HG02981 (cell line): ENCODE measurements at regions not wholly inside any gene's neighbourhood (a gene's known extent, or its start where the extent isn't known, plus 50 kb on each side); places are given as distances from the start of the nearest gene placed in this dataset.

Source experiments
- ATAC-seq: cut with Tn5 transposase; IDR thresholded peaks from one replicate; pipeline ENCODE4 v1.9.1; 2021; ENCODE audit warnings: mild to moderate bottlenecking, moderate library complexity; ENCODE audit not compliant: unreplicated experiment

DNA sequence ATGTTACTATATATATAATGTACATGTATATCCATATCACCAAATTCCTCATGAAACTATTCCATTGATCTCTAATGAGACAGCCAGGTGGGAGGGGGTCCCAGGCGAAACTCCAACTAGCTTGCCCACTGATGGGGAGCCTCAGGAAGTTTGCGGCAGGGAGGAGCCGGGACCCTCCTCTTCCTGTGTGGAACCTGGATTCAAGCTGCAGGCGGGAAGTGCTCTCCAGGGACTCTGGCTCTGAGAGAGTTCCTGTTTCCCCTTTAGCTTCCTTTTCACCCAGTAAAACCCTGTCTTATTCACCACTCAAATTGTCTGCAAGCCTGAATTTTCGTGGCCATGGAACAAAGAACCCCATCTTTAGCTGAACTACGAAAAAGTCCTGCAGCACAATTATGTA, 152.2 kb downstream of the OPN5 start:
- ATAC-seq: no peak

DNA sequence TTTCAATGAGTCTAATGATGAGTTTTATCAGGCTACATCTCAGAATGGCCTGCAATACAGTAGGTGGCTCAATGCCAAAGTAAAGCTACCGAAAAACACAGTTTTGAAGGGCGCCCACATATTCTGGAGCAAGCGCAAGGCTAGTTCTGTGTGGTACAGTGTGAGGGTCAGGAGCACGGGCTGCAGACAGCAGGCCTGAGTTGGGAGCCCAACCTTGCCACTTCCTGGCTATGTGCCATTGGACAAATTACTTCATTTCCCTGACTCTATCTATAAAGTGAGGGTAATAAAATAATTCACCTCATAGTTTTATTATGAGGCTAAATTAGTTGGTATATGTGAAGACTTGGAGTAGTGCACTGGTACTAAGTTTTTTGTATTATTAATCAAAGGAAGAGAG, 150.7 kb downstream of the OPN5 start:
- no peak for ATAC-seq

DNA sequence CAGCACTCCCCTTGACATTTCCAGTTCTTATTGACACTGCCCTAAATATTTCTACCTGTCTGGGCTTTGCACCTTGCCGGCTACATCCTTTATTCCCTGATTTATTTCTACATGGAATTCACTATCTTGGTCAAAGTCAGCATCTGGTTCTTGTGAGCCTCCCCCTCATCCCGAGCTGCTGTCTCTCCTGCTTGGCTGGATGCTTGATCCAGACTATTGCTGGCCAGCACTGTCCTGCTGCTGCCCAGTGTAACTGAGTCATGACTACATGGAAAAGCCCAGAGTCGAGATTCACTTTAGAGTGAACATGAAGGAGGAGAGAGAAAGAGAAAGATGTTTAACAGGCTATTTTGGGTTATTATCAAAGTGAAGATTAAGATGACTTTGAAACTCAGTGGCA, 142.2 kb downstream of the OPN5 start:
- no peak for ATAC-seq

DNA sequence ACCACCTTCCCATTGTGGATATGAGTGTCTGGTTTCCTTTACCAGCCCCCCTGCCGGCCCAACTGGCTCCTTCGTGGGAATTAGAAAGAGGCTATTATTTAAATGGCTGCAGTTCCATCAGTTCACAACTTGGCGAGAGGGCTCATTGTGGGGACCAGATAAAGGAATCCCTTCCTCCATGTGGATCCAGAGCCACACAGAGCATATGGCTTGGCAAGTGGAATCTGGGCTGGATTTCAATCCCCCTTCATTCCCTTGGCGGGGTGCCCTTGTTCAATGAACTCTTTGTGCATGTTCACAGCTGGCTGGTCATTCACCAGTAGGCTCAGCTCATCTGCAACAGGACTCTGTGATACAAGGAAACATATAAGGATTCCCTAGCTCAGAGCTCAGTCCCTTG, 140.6 kb downstream of the OPN5 start:
- no peak for ATAC-seq

DNA sequence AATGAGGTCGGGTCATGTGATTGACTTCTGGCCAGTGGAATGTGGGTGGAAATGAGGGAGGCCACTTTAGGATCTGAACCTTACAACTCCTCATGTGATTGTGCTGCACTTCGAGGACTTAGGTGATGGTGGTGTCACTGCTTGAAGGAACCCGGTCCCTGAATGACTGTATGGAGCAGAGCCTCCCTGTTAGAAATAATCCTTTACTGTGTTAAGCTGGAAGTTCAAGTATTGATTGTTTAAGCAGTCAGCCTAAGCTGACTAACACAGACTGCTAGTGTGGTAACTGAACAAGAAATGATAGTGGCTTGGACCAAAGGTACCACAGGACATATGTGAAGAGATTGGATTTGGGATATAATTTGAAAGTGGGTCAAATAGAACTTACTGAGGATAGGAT, 138.0 kb downstream of the OPN5 start:
- ATAC-seq: no peak

DNA sequence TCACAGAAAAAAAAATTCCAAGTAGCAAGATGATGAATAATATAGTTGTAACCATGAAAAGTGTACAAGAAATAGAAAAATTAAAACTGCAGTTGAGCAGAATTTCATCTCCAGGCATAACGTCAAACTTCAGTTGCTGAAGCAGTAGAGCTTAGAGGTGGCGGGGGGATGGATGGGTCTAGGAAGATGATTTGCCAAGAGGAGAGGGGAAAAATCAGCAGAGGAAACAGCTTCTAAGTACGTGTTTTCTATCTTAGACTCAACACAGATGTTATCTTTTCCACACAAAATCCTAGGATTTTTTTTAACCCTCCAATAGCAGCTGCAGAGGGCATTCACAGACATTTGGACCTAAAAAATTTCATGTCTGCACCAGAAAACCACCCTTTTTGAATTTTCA, 136.0 kb downstream of the OPN5 start:
- no peak for ATAC-seq

DNA sequence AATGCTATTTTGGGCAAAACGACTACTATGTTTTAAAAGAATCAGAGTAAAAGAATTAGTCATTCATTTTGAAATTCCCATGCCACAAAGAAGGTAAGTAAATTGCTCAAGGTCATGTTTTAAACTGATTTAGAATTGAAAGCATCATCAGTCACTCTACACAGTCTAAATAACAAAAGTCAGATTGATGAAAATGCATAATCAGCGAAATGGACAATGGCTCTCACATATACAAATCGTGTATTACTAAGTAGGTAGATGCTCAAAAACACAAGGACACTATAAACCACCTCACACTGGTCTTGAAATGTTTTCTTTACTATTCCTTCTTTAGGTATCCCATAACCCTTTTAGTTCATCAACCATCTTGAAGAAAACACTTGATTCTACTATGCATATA, 135.4 kb downstream of the OPN5 start:
- ATAC-seq: no peak

DNA sequence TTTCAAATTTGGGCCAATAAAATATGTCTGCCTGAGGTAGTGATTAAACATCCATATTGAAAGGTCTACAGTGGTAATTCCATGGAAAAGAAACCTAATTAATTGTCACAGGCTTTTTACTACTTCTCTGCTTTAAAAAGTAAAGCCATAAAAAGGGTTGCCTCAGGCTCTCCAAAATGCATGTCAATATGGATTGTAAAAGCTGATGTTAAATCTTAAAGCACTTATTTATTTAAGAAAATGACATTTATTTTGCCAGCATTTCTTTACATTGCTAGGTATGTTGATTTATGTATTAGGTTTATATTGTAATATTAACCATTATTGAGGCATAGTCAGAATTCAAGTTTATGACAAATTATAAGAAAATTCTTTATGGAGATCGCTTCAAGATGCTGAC, 133.2 kb downstream of the OPN5 start:
- ATAC-seq: no peak

DNA sequence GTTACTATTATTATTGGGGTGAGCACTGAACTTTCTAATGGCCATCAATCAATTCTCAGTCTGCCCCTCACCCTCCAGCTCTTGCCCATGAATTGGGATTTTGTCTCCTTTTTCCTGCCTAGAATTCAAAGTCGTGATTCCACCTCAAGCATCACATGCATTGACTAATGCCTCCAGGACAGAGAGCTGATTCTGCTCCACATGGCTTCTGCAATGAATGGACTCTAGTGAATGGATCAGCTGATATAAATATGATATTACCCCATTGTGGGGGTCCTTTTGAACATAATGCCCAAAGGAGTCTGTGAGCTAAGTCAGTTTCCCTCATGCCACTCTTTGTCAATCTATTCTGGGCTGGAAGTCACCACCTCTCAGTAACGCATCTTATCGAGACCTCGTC, 126.4 kb downstream of the OPN5 start:
- no peak for ATAC-seq

DNA sequence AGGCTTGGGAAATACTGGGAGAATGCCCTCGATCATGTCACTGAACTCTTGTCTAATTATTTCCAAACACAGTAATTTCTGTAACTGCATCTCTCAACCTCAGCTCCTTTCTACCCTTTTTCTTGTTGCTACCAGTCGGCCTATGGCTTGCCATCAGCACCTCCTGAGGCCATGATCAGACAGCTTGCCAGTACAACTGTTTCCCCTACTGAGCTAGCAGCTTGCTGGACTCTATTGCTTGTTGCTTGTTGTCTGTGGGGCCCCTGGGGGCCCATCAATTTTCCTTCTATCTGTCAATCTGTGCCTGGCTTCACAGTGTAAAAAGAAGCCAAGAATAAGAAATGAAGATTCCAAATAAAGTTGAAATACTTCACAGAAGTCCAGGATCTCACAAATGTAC, 123.9 kb downstream of the OPN5 start:
- no peak for ATAC-seq

DNA sequence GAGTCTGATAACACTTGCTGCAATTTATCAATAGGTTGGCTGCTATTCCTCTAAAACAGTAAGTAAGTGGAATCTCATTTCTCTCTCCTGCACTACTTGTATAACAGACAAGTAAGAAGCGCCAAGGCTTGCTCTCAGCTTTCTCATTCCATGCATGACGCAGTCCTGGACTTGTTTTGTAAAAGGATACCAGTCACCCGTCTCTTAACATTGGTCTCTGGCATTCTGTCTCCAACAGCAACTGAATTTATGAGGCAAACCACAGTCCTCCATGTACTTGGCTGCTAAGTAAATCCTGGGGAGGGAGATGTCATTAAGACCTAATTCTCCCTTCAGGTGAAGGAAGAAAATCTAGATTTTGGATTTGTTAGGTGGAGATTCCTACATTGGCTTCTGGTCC, 115.4 kb downstream of the OPN5 start:
- ATAC-seq: no peak

DNA sequence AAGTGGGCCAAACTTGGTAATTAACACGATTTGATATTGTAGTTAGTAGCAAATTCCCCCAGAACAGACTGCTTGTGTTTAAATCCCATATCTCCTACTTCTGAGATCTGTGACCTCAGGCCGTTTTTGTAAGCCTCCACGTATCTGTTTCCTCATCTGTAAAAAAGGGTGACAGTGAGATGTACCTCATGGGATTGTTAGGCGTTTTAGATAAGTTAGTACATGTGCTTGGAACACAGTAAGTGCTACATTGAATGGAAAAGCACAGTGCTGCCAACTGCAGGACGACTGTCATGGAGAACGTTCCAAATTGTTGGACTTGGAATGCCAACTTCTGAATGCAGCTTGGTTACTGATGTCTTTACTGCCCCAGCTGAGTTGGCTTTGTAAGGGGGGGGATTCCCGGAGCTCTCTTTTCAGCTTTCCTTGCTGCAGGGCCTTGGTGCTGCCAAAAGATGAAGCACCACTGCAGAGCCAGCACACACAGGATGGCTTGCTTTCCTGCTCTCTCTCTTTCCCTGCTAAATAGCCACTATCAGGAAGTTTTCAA, 108.6 kb downstream of the OPN5 start:
- no peak for ATAC-seq

DNA sequence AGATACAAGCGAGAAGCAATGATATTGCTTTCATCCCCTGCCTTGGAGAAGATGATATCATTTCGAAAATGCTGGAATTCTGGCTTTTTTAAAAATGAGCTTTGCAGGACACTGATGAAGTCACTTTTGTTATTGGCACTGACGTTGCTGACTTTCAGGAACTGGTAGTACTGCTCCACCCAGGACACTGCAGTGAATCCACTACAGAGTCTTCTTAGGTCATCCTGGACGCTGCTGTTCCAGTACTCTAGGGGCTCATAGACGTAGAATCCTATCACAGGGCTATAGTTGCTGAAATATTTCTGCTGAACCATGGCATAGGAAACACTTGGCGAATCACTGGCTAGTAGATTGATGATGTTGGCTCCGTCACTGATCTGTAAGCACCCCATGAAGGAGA, 97.2 kb downstream of the OPN5 start:
- no peak for ATAC-seq
